Trophoblast cell (in vitro differentiated cells and primary cell): ENCODE measurements at regions not wholly inside any gene's neighbourhood (a gene's known extent, or its start where the extent isn't known, plus 50 kb on each side); places are given as distances from the start of the nearest gene placed in this dataset.

Experiments
- DNase-seq, 2 donors: peaks; one replicate each; pipeline ENCODE4 v3.0.0-alpha.2; 2016
- H2AFZ ChIP-seq: 2 replicates; pipeline ENCODE4 v1.6.1; 2013; ENCODE audit warnings: low read length, moderate library complexity, mild to moderate bottlenecking; ENCODE audit not compliant: insufficient read depth, poor library complexity
- H2AK5ac ChIP-seq: 2 replicates; pipeline ENCODE4 v1.6.1; 2013; ENCODE audit warnings: mild to moderate bottlenecking, low read length
- H2BK120ac ChIP-seq: 2 replicates; pipeline ENCODE4 v1.6.1; 2013; ENCODE audit warnings: low read length, mild to moderate bottlenecking, moderate library complexity; ENCODE audit not compliant: insufficient read depth, poor library complexity
- H2BK12ac ChIP-seq: 2 replicates; pipeline ENCODE4 v1.6.1; 2013; ENCODE audit warnings: mild to moderate bottlenecking, low read length, moderate library complexity
- H2BK5ac ChIP-seq: 2 replicates; pipeline ENCODE4 v1.6.1; 2013; ENCODE audit warnings: low read length, low read depth, moderate library complexity, mild to moderate bottlenecking; ENCODE audit not compliant: poor library complexity
- H3K14ac ChIP-seq: 2 replicates; pipeline ENCODE4 v1.6.1; 2013; ENCODE audit warnings: mild to moderate bottlenecking, low read length
- H3K18ac ChIP-seq: 2 replicates; pipeline ENCODE4 v1.6.1; 2013; ENCODE audit warnings: mild to moderate bottlenecking, low read length
- H3K23ac ChIP-seq: 2 replicates; pipeline ENCODE4 v1.6.1; 2013; ENCODE audit warnings: low read length
- H3K27ac ChIP-seq: 2 replicates; pipeline ENCODE4 v1.5.1; 2013; ENCODE audit warnings: low read depth, mild to moderate bottlenecking, inconsistent platforms, low read length, moderate library complexity
- H3K27me3 ChIP-seq: 2 replicates; pipeline ENCODE4 v1.6.1; 2013; ENCODE audit warnings: inconsistent platforms, mild to moderate bottlenecking, low read length, moderate library complexity; ENCODE audit not compliant: insufficient read depth
- H3K36me3 ChIP-seq, 2 experiments: 1 replicate in 1 of 2; 2 replicates in 1 of 2; pipeline ENCODE4 v1.6.1; 2013; ENCODE audit warnings: low read length in 2 of 2, mild to moderate bottlenecking in 2 of 2, moderate library complexity in 1 of 2; ENCODE audit not compliant: insufficient read depth in 2 of 2, control insufficient read depth in 1 of 2
- H3K4ac ChIP-seq: 2 replicates; pipeline ENCODE4 v1.6.1; 2013; ENCODE audit warnings: low read depth, mild to moderate bottlenecking, low read length, moderate library complexity
- H3K4me1 ChIP-seq, 2 experiments: 1 replicate in 1 of 2; 2 replicates in 1 of 2; pipeline ENCODE4 v1.6.1; 2013; ENCODE audit warnings: low read length in 2 of 2, mild to moderate bottlenecking in 2 of 2, moderate library complexity in 1 of 2; ENCODE audit not compliant: insufficient read depth in 2 of 2, control insufficient read depth in 1 of 2
- H3K4me2 ChIP-seq: 2 replicates; pipeline ENCODE4 v1.6.1; 2013; ENCODE audit warnings: inconsistent platforms, mild to moderate bottlenecking, low read length, moderate library complexity
- H3K4me3 ChIP-seq: 2 replicates; pipeline ENCODE4 v1.5.1; 2013; ENCODE audit warnings: mild to moderate bottlenecking, low read depth, low read length, inconsistent platforms
- H3K79me1 ChIP-seq: one replicate; pipeline ENCODE4 v1.6.1; 2013; ENCODE audit warnings: low read length
- H3K79me2 ChIP-seq: 2 replicates; pipeline ENCODE4 v1.6.1; 2013; ENCODE audit warnings: low read length, mild to moderate bottlenecking; ENCODE audit not compliant: control insufficient read depth, insufficient read depth, poor library complexity
- H3K9ac ChIP-seq: 2 replicates; pipeline ENCODE4 v1.6.1; 2013; ENCODE audit warnings: mild to moderate bottlenecking, low read length
- H3K9me3 ChIP-seq: 2 replicates; pipeline ENCODE4 v1.6.1; 2013; ENCODE audit warnings: low read depth, mild to moderate bottlenecking, control low read depth, inconsistent platforms, low read length; ENCODE audit not compliant: insufficient read depth
- H4K12ac ChIP-seq: 2 replicates; pipeline ENCODE4 v1.6.1; 2013; ENCODE audit warnings: low read depth, mild to moderate bottlenecking, low read length, moderate library complexity
- H4K8ac ChIP-seq: 2 replicates; pipeline ENCODE4 v1.6.1; 2013; ENCODE audit warnings: low read depth, mild to moderate bottlenecking, low read length, moderate library complexity
- H4K91ac ChIP-seq: one replicate; pipeline ENCODE4 v1.6.1; 2013; ENCODE audit warnings: low read depth, mild to moderate bottlenecking, low read length, moderate library complexity
- WGBS: extraction: QIAGEN DNeasy Blood & Tissue Kit; methylation state at CpG from one replicate; pipeline ENCODE4 v1.1.7; 2013; ENCODE audit warnings: missing lambda C conversion rate; ENCODE audit not compliant: insufficient read length, insufficient coverage; ENCODE audit errors: extremely low coverage; 5-methylcytosine and 5-hydroxymethylcytosine counted together

- no peaks in the 10 kb centered on the region for H3K27me3 ChIP-seq
- H3K4me2 ChIP-seq: no peak overlapping the region
- no peak overlapping the region for H3K9ac ChIP-seq
- no peaks in the 10 kb centered on the region for H3K36me3 ChIP-seq
- H3K4me3 ChIP-seq: no peak overlapping the region
- no peak overlapping the region for H3K14ac ChIP-seq
- no peak overlapping the region for H4K12ac ChIP-seq
- H4K8ac ChIP-seq: no peak overlapping the region
- H3K18ac ChIP-seq: no peak overlapping the region
- H2BK5ac ChIP-seq: peak overlapping the region; percentile 68
- H3K79me1 ChIP-seq: peaks cover 31% of the 10 kb centered on the region
- peak overlapping the region; percentile 68 for H2BK120ac ChIP-seq
- peak overlapping the region; percentile 10 for H2BK12ac ChIP-seq
- WGBS: no CpG with 5 or more reads among the region's 2 CpGs
- peak; percentile 31 to 64 for DNase-seq
- peaks cover 2% of the 10 kb centered on the region for H3K79me2 ChIP-seq
- H4K91ac ChIP-seq: peak overlapping the region; percentile 60
- H3K23ac ChIP-seq: no peak overlapping the region
- H2AK5ac ChIP-seq: no peak overlapping the region
- H3K27ac ChIP-seq: peak overlapping the region; percentile 19
- H2AFZ ChIP-seq: no peak overlapping the region
- no peaks in the 10 kb centered on the region for H3K9me3 ChIP-seq
- no peak overlapping the region for H3K4ac ChIP-seq
- H3K4me1 ChIP-seq: peaks cover 25 to 31% of the 10 kb centered on the region in 2 experiments
Observed at GRCh38 chr2:60386436-60386835, 167.0 kb downstream of the BCL11A start.

GRCh38 chr2:60385648-60386047 is 167.8 kb downstream of the BCL11A start:
- peaks cover 33% of the 10 kb centered on the region for H3K79me1 ChIP-seq
- no peak overlapping the region for H3K4me3 ChIP-seq
- H2AK5ac ChIP-seq: peak overlapping the region; percentile 64
- peak overlapping the region; percentile 21 for H3K18ac ChIP-seq
- peak overlapping the region; percentile 1 for H4K8ac ChIP-seq
- peaks cover 25 to 31% of the 10 kb centered on the region in 2 experiments for H3K4me1 ChIP-seq
- peak overlapping the region; percentile 86 for H2BK12ac ChIP-seq
- no peak overlapping the region for H4K12ac ChIP-seq
- no peaks in the 10 kb centered on the region for H3K9me3 ChIP-seq
- H3K4ac ChIP-seq: no peak overlapping the region
- DNase-seq: peak; percentile 60 to 84
- H3K4me2 ChIP-seq: no peak overlapping the region
- H2BK120ac ChIP-seq: peak overlapping the region; percentile 56
- H4K91ac ChIP-seq: peak overlapping the region; percentile 63
- H2BK5ac ChIP-seq: peak overlapping the region; percentile 71
- H3K79me2 ChIP-seq: peaks cover 2% of the 10 kb centered on the region
- no CpG with 5 or more reads among the region's 5 CpGs for WGBS
- peak overlapping the region; percentile 41 for H3K14ac ChIP-seq
- no peaks in the 10 kb centered on the region for H3K36me3 ChIP-seq
- no peak overlapping the region for H2AFZ ChIP-seq
- H3K23ac ChIP-seq: no peak overlapping the region
- H3K9ac ChIP-seq: no peak overlapping the region
- H3K27ac ChIP-seq: peak overlapping the region; percentile 2
- H3K27me3 ChIP-seq: no peaks in the 10 kb centered on the region

- H2BK120ac ChIP-seq: peak overlapping the region; percentile 79
- peak overlapping the region; percentile 42 for H3K4me2 ChIP-seq
- H4K8ac ChIP-seq: peak overlapping the region; percentile 64
- H3K9ac ChIP-seq: no peak overlapping the region
- peaks cover 2% of the 10 kb centered on the region for H3K79me2 ChIP-seq
- peak overlapping the region; percentile 92 for H4K91ac ChIP-seq
- peaks cover 27 to 31% of the 10 kb centered on the region in 2 experiments for H3K4me1 ChIP-seq
- H3K36me3 ChIP-seq: no peaks in the 10 kb centered on the region
- H3K9me3 ChIP-seq: no peaks in the 10 kb centered on the region
- H3K27me3 ChIP-seq: no peaks in the 10 kb centered on the region
- no peak overlapping the region for H3K4ac ChIP-seq
- H2AK5ac ChIP-seq: no peak overlapping the region
- H3K18ac ChIP-seq: peak overlapping the region; percentile 55
- no peak overlapping the region for H3K23ac ChIP-seq
- H3K14ac ChIP-seq: peak overlapping the region; percentile 46
- DNase-seq: peak; percentile 62 to 85
- H3K79me1 ChIP-seq: peaks cover 33% of the 10 kb centered on the region
- peak overlapping the region; percentile 99 for H3K27ac ChIP-seq
- no peak overlapping the region for H4K12ac ChIP-seq
- peak overlapping the region; percentile 95 for H2BK5ac ChIP-seq
- H2AFZ ChIP-seq: no peak overlapping the region
- no CpG with 5 or more reads among the region's 6 CpGs for WGBS
- H2BK12ac ChIP-seq: peak overlapping the region; percentile 64
- H3K4me3 ChIP-seq: no peak overlapping the region
Observed at GRCh38 chr2:60383401-60384143, 169.9 kb downstream of the BCL11A start.

GRCh38 chr2:60380411-60380810 is 173.0 kb downstream of the BCL11A start:
- H2AFZ ChIP-seq: no peak overlapping the region
- H3K18ac ChIP-seq: no peak overlapping the region
- DNase-seq: peak; percentile 45 to 75
- peak overlapping the region; percentile 65 for H4K91ac ChIP-seq
- H3K27me3 ChIP-seq: no peaks in the 10 kb centered on the region
- H3K14ac ChIP-seq: no peak overlapping the region
- peak overlapping the region; percentile 11 for H2BK12ac ChIP-seq
- H3K23ac ChIP-seq: no peak overlapping the region
- H3K4me1 ChIP-seq: peaks cover 20 to 24% of the 10 kb centered on the region in 2 experiments
- H3K36me3 ChIP-seq: no peaks in the 10 kb centered on the region
- no CpG with 5 or more reads among the region's 2 CpGs for WGBS
- H3K79me1 ChIP-seq: peaks cover 31% of the 10 kb centered on the region
- no peak overlapping the region for H3K4me2 ChIP-seq
- no peaks in the 10 kb centered on the region for H3K9me3 ChIP-seq
- H3K4me3 ChIP-seq: no peak overlapping the region
- H3K79me2 ChIP-seq: peaks cover 2% of the 10 kb centered on the region
- no peak overlapping the region for H3K9ac ChIP-seq
- peak overlapping the region; percentile 44 for H2BK120ac ChIP-seq
- no peak overlapping the region for H4K8ac ChIP-seq
- no peak overlapping the region for H2BK5ac ChIP-seq
- no peak overlapping the region for H3K27ac ChIP-seq
- H3K4ac ChIP-seq: no peak overlapping the region
- H4K12ac ChIP-seq: no peak overlapping the region
- H2AK5ac ChIP-seq: peak overlapping the region; percentile 44
